HG03575 (cell line): ENCODE measurements at regions not wholly inside any gene's neighbourhood (a gene's known extent, or its start where the extent isn't known, plus 50 kb on each side); places are given as distances from the start of the nearest gene placed in this dataset.
"Not testable (repeated sequence)": the region's sequence is repeated elsewhere in the genome, so short reads cannot be mapped to it uniquely, and the experiment has no call there.

Source experiments
- ATAC-seq: cut with Tn5 transposase; IDR thresholded peaks from one replicate; pipeline ENCODE4 v1.9.1; 2021; ENCODE audit not compliant: unreplicated experiment, insufficient number of reproducible peaks, low FRiP score; ENCODE audit errors: extremely low read depth

DNA sequence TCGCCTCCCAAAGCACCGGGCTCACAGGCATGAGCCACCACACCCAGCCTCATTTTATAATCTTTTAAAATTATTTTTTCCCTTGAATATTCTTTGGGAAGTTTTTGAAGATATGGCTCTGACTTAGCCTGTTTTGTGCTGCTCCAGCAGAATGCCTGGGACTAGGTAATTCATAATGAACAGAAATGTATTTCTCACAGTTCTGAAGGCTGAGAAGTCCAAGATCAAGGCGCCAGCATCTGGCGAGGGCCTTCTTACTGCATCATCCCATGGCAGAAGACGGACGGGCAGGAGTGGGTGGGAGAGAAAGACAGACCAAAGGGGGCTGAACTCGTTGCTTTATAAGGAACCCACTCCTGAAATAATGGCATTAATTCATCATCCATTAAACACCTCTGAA, 99.0 kb upstream of the SLC25A33 start:
- no peak for ATAC-seq

DNA sequence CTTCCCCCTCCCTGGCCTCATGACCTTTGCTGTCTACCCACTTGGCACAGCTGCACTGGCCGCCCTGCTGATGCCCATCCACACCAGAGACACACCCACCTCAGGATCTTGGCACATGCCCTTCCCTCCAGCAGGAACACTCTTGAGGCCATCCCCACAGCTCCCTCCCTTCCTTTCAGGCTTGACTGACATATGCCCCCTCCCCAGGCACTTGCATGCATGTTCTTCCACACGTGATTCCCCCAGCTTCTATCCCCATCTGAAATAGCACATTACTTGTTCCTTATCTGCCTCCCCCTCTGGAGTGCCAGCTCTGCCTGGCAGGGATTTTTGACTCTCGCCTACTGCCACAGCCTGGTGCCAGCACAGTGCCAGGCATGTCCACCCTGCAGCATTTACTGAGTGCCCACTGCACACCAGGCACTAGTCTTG, 98.5 kb upstream of the SLC25A33 start:
- ATAC-seq: no peak

DNA sequence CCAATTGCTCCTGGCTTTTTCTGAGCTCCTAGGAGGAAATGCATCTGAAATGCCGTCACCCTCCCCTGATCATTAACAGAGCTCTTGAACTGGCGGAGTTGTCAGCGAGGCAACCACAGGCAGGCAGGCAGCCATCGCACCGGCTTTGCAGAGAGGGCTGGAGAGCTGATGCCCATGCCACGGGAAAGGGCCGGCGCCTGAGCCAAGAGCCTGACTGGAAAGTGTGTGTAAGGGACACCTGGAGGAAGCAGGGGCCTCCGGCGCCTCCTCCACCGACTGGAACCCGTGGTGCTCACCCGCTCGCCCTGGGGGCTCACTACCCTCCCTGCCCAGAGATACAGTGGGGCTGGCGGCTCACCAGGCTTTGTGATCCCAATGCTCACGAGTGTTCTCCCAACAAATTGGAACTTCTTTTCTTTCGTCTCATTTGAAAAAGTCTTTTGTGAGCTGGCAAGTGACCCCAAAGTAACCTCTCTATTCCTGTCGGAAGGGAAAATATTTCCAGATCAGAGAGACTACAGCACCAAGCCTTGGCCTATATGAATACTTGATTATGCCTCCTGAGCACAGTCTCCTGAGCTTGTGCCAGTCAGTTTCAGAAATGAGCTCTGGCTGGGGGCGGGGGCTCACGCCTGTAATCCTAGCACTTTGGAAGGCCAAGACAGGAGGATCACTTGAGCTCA, 97.7 kb upstream of the SLC25A33 start:
- no peak for ATAC-seq

DNA sequence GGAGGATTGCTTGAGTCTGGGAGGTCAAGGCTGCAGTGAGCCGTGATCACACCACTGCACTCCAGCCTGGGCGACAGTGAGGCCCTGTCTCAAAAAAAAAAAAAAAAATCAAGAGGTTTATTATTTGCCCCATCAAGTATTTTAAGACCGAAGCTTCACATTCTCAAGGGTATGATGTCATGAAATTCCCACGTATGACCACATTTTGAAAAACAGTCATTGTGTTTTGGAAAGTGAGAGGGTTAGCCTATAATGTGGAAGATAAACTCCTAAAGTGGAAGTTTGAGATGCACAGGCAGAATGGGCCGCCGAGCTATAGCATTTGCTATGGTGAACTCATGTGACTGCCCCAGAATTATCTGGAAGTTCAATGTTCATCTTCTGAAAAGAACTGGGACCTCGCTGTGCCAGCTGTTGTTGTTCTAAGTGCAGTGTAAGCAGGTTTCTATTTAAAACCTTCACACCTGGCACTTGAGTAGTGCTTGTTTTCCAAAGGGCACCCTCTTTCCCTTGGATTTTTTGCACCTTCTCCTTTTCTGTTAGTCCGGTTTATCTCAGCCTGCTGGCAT, 96.9 kb upstream of the SLC25A33 start:
- no peak for ATAC-seq

DNA sequence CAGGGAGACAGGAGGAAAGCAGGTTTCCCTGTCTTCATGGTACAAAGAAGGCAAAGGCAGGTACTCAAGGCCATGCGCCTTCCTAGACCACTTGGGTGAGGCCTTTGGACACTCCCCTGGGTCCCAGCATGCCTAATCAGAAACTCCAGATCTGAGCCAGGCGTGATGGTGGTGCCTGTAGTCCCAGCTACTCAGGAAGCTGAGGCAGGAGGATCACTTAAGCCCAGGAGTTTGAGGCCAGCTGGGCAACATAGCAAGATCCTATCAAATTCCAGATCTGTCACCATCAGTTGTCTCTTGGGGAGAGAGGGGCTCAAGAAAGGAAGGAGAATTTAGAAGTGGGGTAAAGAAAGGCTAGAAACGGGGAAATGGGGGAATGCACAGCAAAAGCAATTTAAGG, 96.3 kb upstream of the SLC25A33 start:
- no peak for ATAC-seq

DNA sequence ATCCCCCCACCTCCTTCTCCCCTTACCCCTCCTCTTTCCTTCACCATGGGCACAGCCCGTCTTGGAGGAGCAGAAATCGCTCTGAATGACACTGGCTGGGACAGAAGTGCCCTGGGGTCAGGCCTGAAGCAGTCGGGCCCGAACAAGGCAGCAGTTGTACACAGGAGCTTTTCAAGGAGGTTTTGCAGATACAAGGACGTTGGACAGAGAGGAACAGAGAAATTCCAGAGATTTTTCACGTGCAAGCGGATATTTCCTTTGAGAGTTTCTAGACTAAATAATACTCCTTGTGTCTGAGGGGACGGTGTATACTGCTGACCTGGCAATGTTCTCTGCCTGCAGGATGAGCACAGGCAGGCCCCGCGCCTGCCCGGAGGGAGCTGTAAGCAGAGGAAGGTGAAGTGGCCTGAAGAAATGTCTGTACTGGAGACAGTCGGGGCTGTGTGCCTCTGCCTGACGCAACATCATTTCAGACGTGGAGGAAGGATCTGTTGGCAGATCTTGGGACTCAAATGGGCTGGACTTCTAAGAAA, 95.3 kb upstream of the SLC25A33 start:
- no peak for ATAC-seq

DNA sequence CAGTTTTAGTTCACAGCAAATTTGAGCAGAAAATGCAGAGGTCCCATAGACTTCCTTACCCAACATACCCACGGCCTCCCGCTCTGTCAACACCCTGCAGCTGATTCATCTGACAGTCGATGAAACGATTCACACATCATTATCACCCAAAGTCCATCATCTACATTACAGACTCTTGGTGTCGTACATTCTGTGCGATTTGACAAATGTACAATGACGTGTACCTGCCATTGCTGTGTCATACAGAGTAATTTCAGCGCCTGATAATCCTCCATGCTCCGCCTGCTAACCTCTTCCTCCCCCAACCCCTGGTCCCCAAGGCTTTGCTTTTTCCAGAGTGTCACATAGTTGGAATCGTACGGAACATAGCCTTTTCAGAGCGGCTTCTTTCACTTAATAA, 94.7 kb upstream of the SLC25A33 start:
- no peak for ATAC-seq

DNA sequence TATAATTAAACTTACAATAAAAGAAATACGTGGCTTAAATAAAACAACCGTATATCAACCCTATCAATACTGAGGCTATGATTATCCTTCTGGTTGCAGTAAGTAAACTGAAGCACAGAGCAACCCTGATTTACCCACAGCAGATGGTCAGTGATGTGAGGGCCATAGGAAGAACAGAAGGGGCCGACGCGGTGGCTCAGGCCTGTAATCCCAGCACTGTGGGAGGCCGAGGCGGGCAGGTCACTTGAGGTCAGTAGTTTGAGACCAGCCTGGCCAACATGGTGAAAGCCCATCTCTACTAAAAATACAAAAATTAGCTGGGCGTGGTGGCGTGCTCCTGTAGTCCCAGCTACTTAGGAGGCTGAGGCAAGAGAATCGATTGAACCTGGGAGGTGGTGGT, 94.2 kb upstream of the SLC25A33 start:
- not testable (repeated sequence) for ATAC-seq

DNA sequence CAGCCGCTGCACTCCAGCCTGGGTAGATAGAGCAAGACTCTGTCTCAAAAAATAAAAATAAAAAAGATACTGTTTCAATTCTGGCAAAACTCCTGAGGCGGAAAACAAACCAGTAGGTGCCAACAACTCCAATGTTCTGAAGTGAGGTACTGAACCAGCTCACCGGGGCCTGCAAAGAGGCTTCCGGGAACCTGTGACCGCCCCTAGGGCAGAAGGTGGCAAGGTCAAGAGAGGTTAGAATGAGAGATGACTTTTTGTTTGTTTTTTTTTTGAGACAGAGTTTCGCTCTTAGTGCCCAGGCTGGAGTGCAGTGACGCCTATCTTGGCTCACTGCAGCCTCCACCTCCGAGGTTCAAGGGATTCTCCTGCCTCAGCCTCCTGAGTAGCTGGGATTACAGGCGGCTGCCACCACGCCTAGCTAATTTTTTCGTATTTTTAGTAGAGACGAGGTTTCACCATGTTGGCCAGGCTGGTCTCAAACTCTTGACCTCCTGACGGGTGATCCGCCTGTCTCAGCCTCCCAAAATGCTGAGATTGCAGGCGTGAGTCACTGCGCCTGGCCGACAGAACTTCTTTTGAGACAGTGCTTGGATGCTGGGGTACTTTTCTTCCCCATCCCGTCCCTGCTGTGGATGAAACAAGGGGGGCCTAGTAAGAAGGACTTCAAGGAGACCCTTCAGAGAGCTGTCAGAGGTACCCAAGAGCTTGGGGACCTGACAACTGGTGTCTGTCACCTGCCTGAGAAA, 91.9 kb upstream of the SLC25A33 start:
- ATAC-seq: no peak

DNA sequence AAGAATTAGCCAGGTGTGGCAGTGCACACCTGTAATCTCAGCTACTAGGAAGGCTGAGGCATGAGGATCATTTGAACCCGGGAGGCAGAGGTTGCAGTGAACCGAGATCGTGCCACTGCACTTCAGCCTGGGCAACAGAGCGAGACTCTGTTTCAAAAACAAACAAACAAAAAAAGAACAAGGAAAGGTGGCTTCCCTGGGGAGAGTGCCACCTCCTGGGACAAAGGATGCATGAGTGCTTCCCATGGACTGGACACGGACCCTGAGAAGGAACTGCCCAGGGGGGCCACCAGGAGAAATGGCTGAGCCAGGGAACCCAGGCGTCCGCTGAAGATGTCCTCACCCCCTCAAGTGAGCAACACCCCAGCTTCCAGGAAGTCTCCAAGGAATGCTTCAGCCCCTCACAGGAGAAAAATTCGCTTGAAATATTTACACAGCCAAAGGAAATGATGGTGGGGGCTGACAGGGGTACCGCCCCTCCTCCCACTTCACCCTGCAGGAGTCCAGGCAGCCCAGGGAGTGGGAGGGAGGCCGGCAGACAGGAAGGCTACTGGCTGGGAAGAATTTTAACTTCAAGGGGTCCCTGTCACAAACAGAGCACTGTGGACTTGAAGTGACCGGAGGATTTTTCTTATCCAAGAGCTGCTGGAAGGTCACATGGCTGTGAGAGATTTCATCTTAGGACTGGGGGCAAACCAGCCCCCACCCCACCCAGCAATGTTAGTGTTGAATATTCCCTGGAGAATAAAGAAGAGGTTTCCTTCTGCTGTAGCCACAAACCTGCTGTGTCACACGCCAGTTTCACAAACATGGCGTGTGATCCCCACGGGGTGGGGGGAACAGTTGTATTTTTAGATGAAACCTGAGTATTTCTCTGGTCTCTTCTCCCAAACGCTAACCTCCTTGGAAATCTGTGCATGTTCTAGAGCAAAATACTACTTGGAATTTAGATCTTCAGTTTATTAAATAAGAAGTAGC, 90.8 kb upstream of the SLC25A33 start:
- ATAC-seq: no peak

DNA sequence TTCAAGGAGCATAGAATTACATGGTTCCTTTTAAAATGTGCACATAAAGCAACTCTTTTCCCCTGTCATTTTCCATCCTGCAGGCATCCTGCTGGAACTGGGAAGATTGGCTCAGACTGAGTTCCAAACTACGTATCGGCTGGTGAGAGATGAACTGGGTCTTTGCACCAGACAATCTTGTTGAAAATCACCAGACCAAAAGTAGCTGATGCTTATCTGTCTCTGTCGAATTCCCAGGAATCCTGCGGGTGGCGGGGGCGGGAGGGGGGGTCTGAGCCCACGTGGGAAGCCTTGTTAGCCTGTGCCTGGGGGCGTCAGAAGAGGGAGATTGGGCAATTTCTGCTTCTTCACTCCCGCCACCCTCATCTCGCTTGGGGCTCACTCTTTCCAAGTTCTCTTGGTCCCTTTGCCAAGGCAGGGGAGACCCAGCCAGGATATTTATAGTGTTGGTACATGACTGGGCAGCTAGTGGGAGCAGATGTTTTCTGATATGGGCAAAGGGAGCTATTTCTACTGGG, 90.1 kb upstream of the SLC25A33 start:
- ATAC-seq: no peak

DNA sequence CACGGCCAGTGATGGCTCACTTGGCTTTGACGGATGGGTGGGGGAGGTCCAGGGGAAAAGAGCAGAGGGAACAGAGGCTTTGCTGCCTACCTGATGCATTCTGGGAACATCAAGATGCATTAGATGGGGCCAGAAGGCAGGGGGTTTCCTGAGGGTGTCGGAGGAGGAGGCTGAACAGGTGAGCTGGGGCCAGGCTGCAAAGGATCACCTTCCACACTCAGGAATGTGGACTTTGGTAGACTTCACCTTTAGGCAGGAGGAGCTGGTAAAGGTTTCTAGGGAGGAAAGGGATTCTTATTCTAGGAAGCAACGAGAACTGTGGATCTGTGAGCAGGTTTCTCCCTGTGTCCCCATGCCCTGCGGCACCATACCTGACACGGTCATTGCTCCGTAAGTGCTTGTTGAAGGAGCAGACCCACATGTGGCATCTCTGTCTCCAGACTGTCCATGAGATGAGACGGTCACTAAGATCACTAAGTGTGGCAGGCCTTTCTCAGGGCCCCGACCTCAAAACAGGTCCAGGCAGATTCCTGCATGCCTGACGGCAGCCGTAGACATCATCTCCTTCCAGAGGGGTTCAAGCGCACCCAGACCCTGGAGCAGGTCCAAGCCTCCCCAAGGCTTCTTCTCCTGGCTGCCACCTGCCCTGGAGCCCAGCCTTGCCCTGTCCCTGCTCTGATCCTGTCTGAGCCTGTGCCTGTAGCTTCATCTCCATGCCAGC, 89.1 kb upstream of the SLC25A33 start:
- no peak for ATAC-seq

DNA sequence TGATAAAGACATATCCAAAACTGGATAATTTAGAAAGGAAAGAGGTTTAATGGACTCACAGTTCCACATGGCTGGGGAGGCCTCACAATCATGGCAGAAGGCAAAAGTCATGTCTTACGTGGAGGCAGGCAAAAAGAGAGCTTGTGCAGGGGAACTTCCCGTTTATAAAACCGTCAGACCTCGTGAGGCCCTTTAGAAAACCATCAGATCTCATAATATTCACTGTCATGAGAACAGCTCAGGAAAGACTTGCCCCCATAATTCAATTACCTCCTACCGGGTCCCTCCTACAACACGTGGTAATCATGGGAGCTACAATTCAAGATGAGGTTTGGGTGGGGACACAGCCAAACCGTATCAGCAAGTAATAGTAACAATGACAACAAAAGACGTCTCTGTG, 88.2 kb upstream of the SLC25A33 start:
- no peak for ATAC-seq

DNA sequence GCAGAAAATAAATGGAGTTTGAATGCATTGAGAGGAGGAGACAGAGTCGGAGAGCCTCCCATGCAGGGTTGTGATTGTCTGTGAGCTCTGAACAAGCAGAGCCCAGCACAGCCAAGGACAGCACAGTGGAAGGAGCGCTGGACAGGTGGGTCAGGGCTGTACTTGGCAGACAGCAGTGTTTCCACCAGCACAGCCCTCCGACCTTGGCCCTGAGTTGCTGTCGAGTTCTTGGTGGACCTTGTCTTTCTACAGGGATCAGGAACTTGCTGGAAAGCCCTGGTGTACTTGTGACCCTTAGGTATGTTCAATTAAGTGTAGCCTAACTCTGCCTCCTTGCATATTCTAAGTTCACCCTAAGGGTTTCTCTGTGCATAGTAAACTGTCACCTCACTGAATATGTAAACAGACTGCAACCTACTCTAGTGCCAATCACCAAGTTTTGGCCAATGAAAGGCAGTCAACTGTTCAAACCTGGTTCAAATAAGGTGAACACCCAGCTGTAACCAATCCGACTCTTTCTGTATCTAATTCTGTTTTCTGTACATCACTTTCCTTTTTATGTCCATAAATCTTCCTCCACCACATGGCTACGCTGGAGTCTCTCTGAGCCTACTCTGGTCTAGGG, 86.6 kb upstream of the SLC25A33 start:
- no peak for ATAC-seq

DNA sequence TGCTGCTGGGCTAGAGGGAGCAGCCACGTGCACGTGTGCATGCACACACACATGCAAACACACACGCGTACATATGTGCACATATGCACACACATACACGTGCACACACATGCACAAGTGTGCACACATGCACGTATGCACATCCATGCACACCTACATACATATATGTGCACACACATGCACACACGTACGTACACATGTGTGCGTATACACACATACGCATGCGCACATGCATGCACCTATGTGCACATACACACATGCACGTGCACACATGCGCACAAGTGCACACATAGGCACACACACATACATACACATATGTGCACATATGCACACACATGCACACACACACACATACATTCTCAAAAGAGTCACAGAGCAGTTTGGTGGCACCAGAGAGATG, 85.9 kb upstream of the SLC25A33 start:
- ATAC-seq: no peak

DNA sequence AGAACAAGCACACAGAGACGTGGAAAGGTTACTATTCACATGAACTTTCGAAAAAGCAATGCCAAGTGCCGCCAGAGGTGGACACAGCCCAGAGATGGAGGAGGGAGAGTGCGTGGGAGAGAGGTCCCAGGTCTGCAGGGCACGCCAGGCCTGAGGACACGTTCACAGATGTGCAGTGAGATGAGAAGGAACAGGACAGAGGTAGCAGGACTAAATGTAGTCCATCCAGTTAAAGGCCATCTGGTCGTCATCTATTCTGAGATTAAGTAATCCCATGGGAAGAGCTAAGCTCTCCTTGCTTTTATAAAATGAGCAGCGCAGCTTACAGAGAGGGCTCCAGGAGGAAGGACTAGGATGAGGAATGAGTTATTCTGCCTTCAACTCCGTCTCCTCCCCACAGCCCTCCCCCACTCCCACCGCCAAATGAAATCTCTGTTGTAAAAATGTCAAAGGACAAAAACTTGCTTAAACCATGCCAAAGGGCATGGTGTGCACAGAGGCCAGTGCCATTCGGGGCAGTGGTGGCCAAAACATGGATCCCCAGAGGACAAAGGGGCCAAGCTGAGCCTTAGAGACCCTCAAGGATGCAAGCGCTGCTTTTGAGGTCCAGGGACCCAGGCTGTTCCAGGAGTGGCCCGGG, 85.4 kb upstream of the SLC25A33 start:
- ATAC-seq: no peak

DNA sequence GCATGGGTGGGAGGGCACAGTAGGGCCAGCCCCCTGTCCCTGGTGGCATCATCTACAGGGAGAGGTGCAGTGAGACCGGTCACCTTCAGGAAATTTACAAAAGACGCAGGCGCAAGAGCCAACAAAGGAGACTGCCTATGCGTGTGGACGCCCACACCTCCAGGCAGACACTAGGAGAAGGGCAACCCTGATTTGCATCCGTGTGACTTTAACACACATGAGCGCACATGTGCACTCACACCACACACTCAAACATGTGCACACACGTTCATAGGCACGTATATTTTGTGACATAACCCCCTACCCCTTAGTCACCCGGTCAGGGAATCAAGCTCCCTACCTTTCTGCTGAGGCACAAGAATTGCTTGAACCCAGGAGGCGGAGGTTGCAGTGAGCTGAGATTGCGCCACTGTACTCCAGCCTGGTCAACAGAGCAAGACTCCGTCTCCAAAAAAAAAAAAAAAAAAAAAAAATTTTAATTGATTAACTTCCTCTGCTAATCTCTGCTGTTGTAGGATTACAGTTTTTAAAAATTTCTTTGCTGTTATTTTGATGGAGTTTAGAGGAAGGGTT, 84.7 kb upstream of the SLC25A33 start:
- no peak for ATAC-seq
